Ascending aorta (tissue), 2 donors: ENCODE measurements at regions not wholly inside any gene's neighbourhood (a gene's known extent, or its start where the extent isn't known, plus 50 kb on each side); places are given as distances from the start of the nearest gene placed in this dataset.

ENCODE experiments used
- DNase-seq, 2 donors: peaks; one replicate each; pipeline ENCODE4 v3.0.0-alpha.2; 2019; ENCODE audit warnings: low spot score in 2 of 2
- H3K27ac ChIP-seq, 2 donors: fragments of 200-600 bp; sonication (generic); one replicate each; pipeline ENCODE4 v1.5.1; 2016 to 2017; ENCODE audit warnings: mild to moderate bottlenecking in 1 of 2
- H3K27me3 ChIP-seq: fragments of 200-600 bp; sonication (generic); one replicate; pipeline ENCODE4 v1.5.1; 2017
- H3K36me3 ChIP-seq, 2 donors: fragments of 200-600 bp; sonication (generic); one replicate each; pipeline ENCODE4 v1.5.1; 2016
- H3K4me1 ChIP-seq, 2 donors: fragments of 200-600 bp; sonication (generic); one replicate each; pipeline ENCODE4 v1.5.1; 2016 to 2017; ENCODE audit warnings: mild to moderate bottlenecking in 1 of 2
- H3K4me3 ChIP-seq, 2 donors: fragments of 200-600 bp; sonication (generic); one replicate each; pipeline ENCODE4 v1.5.1; 2016 to 2017; ENCODE audit warnings: mild to moderate bottlenecking in 1 of 2
- H3K9me3 ChIP-seq, 2 donors: fragments of 200-600 bp; sonication (generic); one replicate each; pipeline ENCODE4 v1.5.1; 2016
- intact Hi-C: fragments of 100-400 bp; cut with DNase I; formaldehyde crosslinking; loops from one replicate; pipeline ENCODE4 v1.15.1; 2023
- TF ChIP-seq, protein P1 (sequence below), 3 experiments: fragments of 200-600 bp in 2 of 3; fragments of 450-650 bp in 1 of 3; sonication (generic) in 2 of 3; IDR thresholded peaks; one replicate each; pipeline ENCODE4 v1.5.1; 2016 to 2019; ENCODE audit warnings: antibody characterized with exemption in 3 of 3, mild to moderate bottlenecking in 1 of 3, moderate library complexity in 1 of 3

DNA sequence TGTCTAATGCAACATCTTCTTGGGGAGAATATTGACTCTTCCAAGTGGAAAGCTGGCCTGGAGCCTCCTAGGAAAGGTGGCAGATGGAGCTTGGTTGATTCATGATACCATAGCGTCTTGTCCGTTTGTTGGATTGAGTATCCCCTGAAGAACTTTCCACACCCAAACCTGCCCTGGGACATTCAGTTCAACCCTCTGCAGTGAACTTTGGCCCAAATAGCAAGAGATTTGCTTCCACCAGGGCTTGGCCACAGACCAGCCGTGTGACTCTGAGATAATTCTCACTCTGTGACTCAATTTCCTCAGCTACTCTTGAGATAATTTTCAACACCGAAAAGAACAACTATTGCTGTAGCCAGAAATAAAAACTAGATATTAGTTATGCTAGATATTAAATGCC is 108.0 kb upstream of the RAD23B start:
- no peak overlapping the region for H3K27ac ChIP-seq
- intact Hi-C loops = no loop called here
- H3K4me1 ChIP-seq = no peaks in the 10 kb centered on the region
- H3K36me3 ChIP-seq = no peaks in the 10 kb centered on the region
- TF ChIP-seq, protein P1, sequence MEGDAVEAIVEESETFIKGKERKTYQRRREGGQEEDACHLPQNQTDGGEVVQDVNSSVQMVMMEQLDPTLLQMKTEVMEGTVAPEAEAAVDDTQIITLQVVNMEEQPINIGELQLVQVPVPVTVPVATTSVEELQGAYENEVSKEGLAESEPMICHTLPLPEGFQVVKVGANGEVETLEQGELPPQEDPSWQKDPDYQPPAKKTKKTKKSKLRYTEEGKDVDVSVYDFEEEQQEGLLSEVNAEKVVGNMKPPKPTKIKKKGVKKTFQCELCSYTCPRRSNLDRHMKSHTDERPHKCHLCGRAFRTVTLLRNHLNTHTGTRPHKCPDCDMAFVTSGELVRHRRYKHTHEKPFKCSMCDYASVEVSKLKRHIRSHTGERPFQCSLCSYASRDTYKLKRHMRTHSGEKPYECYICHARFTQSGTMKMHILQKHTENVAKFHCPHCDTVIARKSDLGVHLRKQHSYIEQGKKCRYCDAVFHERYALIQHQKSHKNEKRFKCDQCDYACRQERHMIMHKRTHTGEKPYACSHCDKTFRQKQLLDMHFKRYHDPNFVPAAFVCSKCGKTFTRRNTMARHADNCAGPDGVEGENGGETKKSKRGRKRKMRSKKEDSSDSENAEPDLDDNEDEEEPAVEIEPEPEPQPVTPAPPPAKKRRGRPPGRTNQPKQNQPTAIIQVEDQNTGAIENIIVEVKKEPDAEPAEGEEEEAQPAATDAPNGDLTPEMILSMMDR (IDR thresholded peaks at IDR 0.05) = no peak
- no peak overlapping the region for H3K4me3 ChIP-seq
- H3K27me3 ChIP-seq = no peaks in the 10 kb centered on the region
- no peaks in the 10 kb centered on the region for H3K9me3 ChIP-seq
- no peak for DNase-seq

DNA sequence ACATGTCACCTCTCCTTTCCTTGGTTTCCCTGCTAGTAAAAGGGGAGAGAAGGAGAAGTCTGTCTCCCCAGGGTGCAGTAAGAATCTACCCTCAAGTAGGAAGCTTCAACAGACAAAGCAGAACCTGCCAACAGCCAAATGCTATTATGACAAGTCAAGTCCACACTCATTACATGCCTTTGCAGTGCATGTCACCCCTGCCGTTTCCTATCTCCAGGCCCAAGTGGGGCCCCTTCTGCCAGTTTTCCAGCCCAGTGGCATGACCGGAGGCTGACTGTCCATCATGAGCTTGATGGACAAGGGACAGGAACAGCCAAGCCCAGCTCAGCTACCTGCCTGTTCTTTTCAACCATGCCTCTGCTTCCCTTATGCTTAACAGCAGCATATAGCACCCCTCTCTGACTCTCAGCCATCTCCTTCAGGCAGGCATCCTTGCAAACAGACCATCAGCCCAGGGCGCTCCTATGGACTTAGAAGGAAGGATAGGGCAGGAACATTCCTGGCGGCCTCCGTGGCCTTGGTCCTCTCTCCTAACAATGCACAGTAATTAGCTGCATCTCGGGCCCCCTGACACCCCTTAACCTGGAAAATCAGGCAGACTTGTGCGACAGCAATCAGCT is 107.2 kb upstream of the RAD23B start:
- no peaks in the 10 kb centered on the region for H3K9me3 ChIP-seq
- TF ChIP-seq, protein P1 (IDR thresholded peaks at IDR 0.05) = no peak
- intact Hi-C loops = no loop called here
- no peak for DNase-seq
- H3K36me3 ChIP-seq = no peaks in the 10 kb centered on the region
- H3K4me3 ChIP-seq = no peak overlapping the region
- no peaks in the 10 kb centered on the region for H3K4me1 ChIP-seq
- no peaks in the 10 kb centered on the region for H3K27me3 ChIP-seq
- no peak overlapping the region for H3K27ac ChIP-seq

GRCh38 chr9:107176436-107177151 is 106.5 kb upstream of the RAD23B start:
- H3K4me3 ChIP-seq = no peak overlapping the region
- no peaks in the 10 kb centered on the region for H3K27me3 ChIP-seq
- H3K36me3 ChIP-seq = no peaks in the 10 kb centered on the region
- no peaks in the 10 kb centered on the region for H3K9me3 ChIP-seq
- no peak overlapping the region for H3K27ac ChIP-seq
- H3K4me1 ChIP-seq = no peaks in the 10 kb centered on the region
- TF ChIP-seq, protein P1 (IDR thresholded peaks at IDR 0.05) = no peak
- no peak for DNase-seq
- intact Hi-C loops = no loop called here

GRCh38 chr9:107177243-107177839 is 105.7 kb upstream of the RAD23B start:
- no peak for DNase-seq
- no peaks in the 10 kb centered on the region for H3K27me3 ChIP-seq
- H3K4me1 ChIP-seq = no peaks in the 10 kb centered on the region
- H3K9me3 ChIP-seq = no peaks in the 10 kb centered on the region
- H3K36me3 ChIP-seq = no peaks in the 10 kb centered on the region
- no peak overlapping the region for H3K4me3 ChIP-seq
- H3K27ac ChIP-seq = no peak overlapping the region
- intact Hi-C loops = no loop called here
- TF ChIP-seq, protein P1 (IDR thresholded peaks at IDR 0.05) = no peak

- Histone ChIP-seq H3K36me3 (no peaks in the 10 kb centered on the region), H3K27ac (no peak overlapping the region), H3K27me3 (no peaks in the 10 kb centered on the region), H3K9me3 (no peaks in the 10 kb centered on the region), H3K4me3 (no peak overlapping the region), H3K4me1 (no peaks in the 10 kb centered on the region)
- intact Hi-C loops = no loop called here
- DNase-seq = no peak
- TF ChIP-seq, protein P1 (IDR thresholded peaks at IDR 0.05) = no peak
These were observed 105.2 kb upstream of the RAD23B start for GRCh38 chr9:107177857-107178256.
